ENCODE measurements at regions not wholly inside any gene's neighbourhood (a gene's known extent, or its start where the extent isn't known, plus 50 kb on each side); places are given as distances from the start of the nearest gene placed in this dataset.

- intact Hi-C loops (cut with DNase I), result no loop called here
- no peak for TF ChIP-seq CTCF (IDR thresholded peaks at IDR 0.05)
- Histone ChIP-seq H3K36me3 (no peaks in the 10 kb centered on the region), H3K4me1 (no peaks in the 10 kb centered on the region), H3K27me3 (no peaks in the 10 kb centered on the region), H3K9me3 (no peaks in the 10 kb centered on the region), H3K4me3 (no peak overlapping the region), H3K27ac (no peak overlapping the region)
- ATAC-seq (no peak), DNase-seq (no peak)
These were observed 243.8 kb upstream of the ADAMTSL1 start for GRCh38 chr9:18229992-18230676.

- H3K36me3 ChIP-seq, result no peaks in the 10 kb centered on the region
- no peaks in the 10 kb centered on the region for H3K9me3 ChIP-seq
- no peak for TF ChIP-seq CTCF (IDR thresholded peaks at IDR 0.05)
- no peaks in the 10 kb centered on the region for H3K27me3 ChIP-seq
- intact Hi-C loops (cut with DNase I), result no loop called here
- DNase-seq (no peak), ATAC-seq (no peak)
- no peak overlapping the region for H3K27ac ChIP-seq
- no peaks in the 10 kb centered on the region for H3K4me1 ChIP-seq
- no peak overlapping the region for H3K4me3 ChIP-seq
These were observed 240.6 kb upstream of the ADAMTSL1 start for GRCh38 chr9:18233311-18233710.

- intact Hi-C loops (cut with DNase I), result no loop called here
- no peak for TF ChIP-seq CTCF (IDR thresholded peaks at IDR 0.05)
- no peaks in the 10 kb centered on the region for H3K4me1 ChIP-seq
These were observed 240.0 kb upstream of the ADAMTSL1 start for GRCh38 chr9:18233776-18234445.

GRCh38 chr9:18235181-18235908, 238.6 kb upstream of the ADAMTSL1 start:
- no peak for DNase-seq
- Histone ChIP-seq H3K36me3 (no peaks in the 10 kb centered on the region), H3K27ac (no peak overlapping the region), H3K4me1 (no peaks in the 10 kb centered on the region), H3K9me3 (no peaks in the 10 kb centered on the region), H3K4me3 (no peak overlapping the region), H3K27me3 (no peaks in the 10 kb centered on the region)
- ATAC-seq, result no peak
- intact Hi-C loops (cut with DNase I), result no loop called here
- no peak for TF ChIP-seq CTCF (IDR thresholded peaks at IDR 0.05)

More at GRCh38 chr9:18233776-18234445, 240.0 kb upstream of the ADAMTSL1 start:
- DNase-seq, result no peak
- no peaks in the 10 kb centered on the region for H3K27me3 ChIP-seq
- no peaks in the 10 kb centered on the region for H3K36me3 ChIP-seq
- no peak overlapping the region for H3K4me3 ChIP-seq
- no peak overlapping the region for H3K27ac ChIP-seq
- ATAC-seq, result no peak
- H3K9me3 ChIP-seq, result no peaks in the 10 kb centered on the region

- intact Hi-C loops (cut with DNase I), result no loop called here
- H3K27ac ChIP-seq, result no peak overlapping the region
- ATAC-seq, result no peak
These were observed 237.6 kb upstream of the ADAMTSL1 start for GRCh38 chr9:18236336-18236735.

More at GRCh38 chr9:18236336-18236735, 237.6 kb upstream of the ADAMTSL1 start:
- DNase-seq, result no peak
- H3K4me3 ChIP-seq, result no peak overlapping the region
- no peaks in the 10 kb centered on the region for H3K27me3 ChIP-seq
- no peak for TF ChIP-seq CTCF (IDR thresholded peaks at IDR 0.05)
- H3K4me1 ChIP-seq, result no peaks in the 10 kb centered on the region
- no peaks in the 10 kb centered on the region for H3K9me3 ChIP-seq
- no peaks in the 10 kb centered on the region for H3K36me3 ChIP-seq

Data from left lung (tissue), 4 donors.